SU-DHL-6 (cell line): ENCODE measurements at regions not wholly inside any gene's neighbourhood (a gene's known extent, or its start where the extent isn't known, plus 50 kb on each side); places are given as distances from the start of the nearest gene placed in this dataset.

ENCODE experiments used
- H2AFZ ChIP-seq: fragments of 200-600 bp; sonication (generic); 2 replicates; pipeline ENCODE4 v1.6.1; 2014; ENCODE audit warnings: low read depth, mild to moderate bottlenecking, moderate library complexity, mixed read lengths, antibody characterized with exemption, low read length; ENCODE audit not compliant: severe bottlenecking
- H3F3A ChIP-seq: fragments of 200-600 bp; shearing (Covaris generic); 2 replicates; pipeline ENCODE4 v1.6.0; 2016; ENCODE audit warnings: antibody characterized with exemption, mild to moderate bottlenecking; ENCODE audit not compliant: insufficient read depth
- H3K27ac ChIP-seq: fragments of 200-600 bp; sonication (generic); 2 replicates; pipeline ENCODE4 v1.5.1; 2016; ENCODE audit warnings: low read depth, mild to moderate bottlenecking, low read length, moderate library complexity, mixed read lengths
- H3K27me3 ChIP-seq: fragments of 200-600 bp; sonication (generic), shearing (Covaris generic); 2 replicates; pipeline ENCODE4 v1.6.0; 2014; ENCODE audit warnings: mild to moderate bottlenecking, low read length
- H3K36me3 ChIP-seq: fragments of 200-600 bp; sonication (generic); 2 replicates; pipeline ENCODE4 v1.6.1; 2014; ENCODE audit warnings: mild to moderate bottlenecking, low read length, mixed read lengths
- H3K4me2 ChIP-seq: fragments of 300-600, 200-600 bp; shearing (Covaris generic), sonication (generic); 2 replicates; pipeline ENCODE4 v1.6.0; 2014; ENCODE audit warnings: low read length, low read depth, mild to moderate bottlenecking; ENCODE audit not compliant: poor library complexity, severe bottlenecking
- H3K4me3 ChIP-seq: fragments of 200-600 bp; sonication (generic); 2 replicates; pipeline ENCODE4 v1.5.1; 2014; ENCODE audit warnings: antibody characterized with exemption, low read length, mild to moderate bottlenecking, mixed read lengths; ENCODE audit not compliant: insufficient read depth, poor library complexity, severe bottlenecking
- H3K79me2 ChIP-seq: fragments of 200-600 bp; sonication (generic); 2 replicates; pipeline ENCODE4 v1.6.1; 2014; ENCODE audit warnings: mild to moderate bottlenecking, low read length, moderate library complexity; ENCODE audit not compliant: insufficient read depth
- H3K9ac ChIP-seq: fragments of 200-600 bp; sonication (generic); 2 replicates; pipeline ENCODE4 v1.7.0; 2014; ENCODE audit warnings: mild to moderate bottlenecking, low read length
- H3K9me2 ChIP-seq: fragments of 200-600 bp; sonication (generic); replicated peaks from 2 replicates; pipeline ENCODE4 v1.6.1; 2014; ENCODE audit warnings: low read length; ENCODE audit not compliant: insufficient read depth
- H3K9me3 ChIP-seq: fragments of 200-600 bp; sonication (generic); 2 replicates; pipeline ENCODE4 v1.6.1; 2014; ENCODE audit warnings: low read length, mixed read lengths; ENCODE audit not compliant: insufficient read depth
- H4K20me1 ChIP-seq: fragments of 200-600 bp; sonication (generic); 2 replicates; pipeline ENCODE4 v1.6.1; 2014; ENCODE audit warnings: low read depth, mild to moderate bottlenecking, antibody characterized with exemption, low read length, moderate library complexity, mixed read lengths
- CTCF ChIP-seq: fragments of 200-600 bp; sonication (generic); IDR thresholded peaks from one replicate; pipeline ENCODE4 v1.5.1; 2017; ENCODE audit warnings: antibody characterized with exemption, mild to moderate bottlenecking, low read length, moderate library complexity; ENCODE audit not compliant: insufficient read depth, poor library complexity, severe bottlenecking
- EZH2phosphoT487 ChIP-seq: fragments of 200-600 bp; sonication (generic), shearing (Covaris generic); conservative IDR thresholded peaks from 2 replicates; pipeline ENCODE4 v1.6.1; 2018; ENCODE audit warnings: mild to moderate bottlenecking, antibody characterized with exemption, low read length, moderate library complexity, mixed read lengths

- H3K4me2 ChIP-seq = no peak overlapping the region
- H4K20me1 ChIP-seq = no peaks in the 10 kb centered on the region
- H2AFZ ChIP-seq = no peak overlapping the region
- no peak overlapping the region for H3K27ac ChIP-seq
- no peaks in the 10 kb centered on the region for H3K9me2 ChIP-seq
- H3K9me3 ChIP-seq = no peaks in the 10 kb centered on the region
- H3K9ac ChIP-seq = no peak overlapping the region
- TF ChIP-seq EZH2phosphoT487 = no peak
- H3F3A ChIP-seq = no peaks in the 10 kb centered on the region
- no peak overlapping the region for H3K4me3 ChIP-seq
- no peaks in the 10 kb centered on the region for H3K27me3 ChIP-seq
- no peaks in the 10 kb centered on the region for H3K79me2 ChIP-seq
- H3K36me3 ChIP-seq = no peaks in the 10 kb centered on the region
Measured at GRCh38 chr1:217052196-217052595, 329.0 kb upstream of the ESRRG start.

- Histone ChIP-seq H3K4me3 (no peak overlapping the region), H4K20me1 (no peaks in the 10 kb centered on the region), H3K27me3 (no peaks in the 10 kb centered on the region), H2AFZ (no peak overlapping the region), H3K9ac (no peak overlapping the region), H3K4me2 (no peak overlapping the region), H3K36me3 (no peaks in the 10 kb centered on the region), H3K9me2 (no peaks in the 10 kb centered on the region), H3K27ac (no peak overlapping the region), H3F3A (no peaks in the 10 kb centered on the region), H3K79me2 (no peaks in the 10 kb centered on the region), H3K9me3 (no peaks in the 10 kb centered on the region)
- TF ChIP-seq EZH2phosphoT487 (no peak), CTCF (no peak)
Measured at GRCh38 chr1:217049721-217050120, 326.5 kb upstream of the ESRRG start.

GRCh38 chr1:217049081-217049480, 325.9 kb upstream of the ESRRG start:
- Histone ChIP-seq H3K4me3 (no peak overlapping the region), H3K9ac (no peak overlapping the region), H3K27me3 (no peaks in the 10 kb centered on the region), H3K4me2 (no peak overlapping the region), H3K9me2 (no peaks in the 10 kb centered on the region), H4K20me1 (no peaks in the 10 kb centered on the region), H3K36me3 (no peaks in the 10 kb centered on the region), H3K27ac (no peak overlapping the region), H2AFZ (no peak overlapping the region), H3F3A (no peaks in the 10 kb centered on the region), H3K79me2 (no peaks in the 10 kb centered on the region), H3K9me3 (no peaks in the 10 kb centered on the region)
- no peak for TF ChIP-seq EZH2phosphoT487
- no peak for TF ChIP-seq CTCF

GRCh38 chr1:217048104-217048707, 325.0 kb upstream of the ESRRG start:
- no peak overlapping the region for H2AFZ ChIP-seq

More at GRCh38 chr1:217048104-217048707, 325.0 kb upstream of the ESRRG start:
- Histone ChIP-seq H3F3A (no peaks in the 10 kb centered on the region), H3K79me2 (no peaks in the 10 kb centered on the region), H3K27ac (no peak overlapping the region), H3K4me2 (no peak overlapping the region), H4K20me1 (no peaks in the 10 kb centered on the region), H3K9me3 (no peaks in the 10 kb centered on the region), H3K9me2 (no peaks in the 10 kb centered on the region), H3K27me3 (no peaks in the 10 kb centered on the region), H3K9ac (no peak overlapping the region), H3K4me3 (no peak overlapping the region), H3K36me3 (no peaks in the 10 kb centered on the region)
- TF ChIP-seq CTCF (no peak), EZH2phosphoT487 (no peak)
